H4 (cell line): ENCODE measurements at regions not wholly inside any gene's neighbourhood (a gene's known extent, or its start where the extent isn't known, plus 50 kb on each side); places are given as distances from the start of the nearest gene placed in this dataset.

Experiments
- DNase-seq: peaks from one replicate; pipeline ENCODE4 v3.0.0-alpha.2; 2015; ENCODE audit warnings: low spot score

GRCh38 chr10:128871671-128872231 is 595.3 kb upstream of the MGMT start:
- no peak for DNase-seq

GRCh38 chr10:128873411-128874054 is 593.5 kb upstream of the MGMT start:
- DNase-seq, result no peak

DNA sequence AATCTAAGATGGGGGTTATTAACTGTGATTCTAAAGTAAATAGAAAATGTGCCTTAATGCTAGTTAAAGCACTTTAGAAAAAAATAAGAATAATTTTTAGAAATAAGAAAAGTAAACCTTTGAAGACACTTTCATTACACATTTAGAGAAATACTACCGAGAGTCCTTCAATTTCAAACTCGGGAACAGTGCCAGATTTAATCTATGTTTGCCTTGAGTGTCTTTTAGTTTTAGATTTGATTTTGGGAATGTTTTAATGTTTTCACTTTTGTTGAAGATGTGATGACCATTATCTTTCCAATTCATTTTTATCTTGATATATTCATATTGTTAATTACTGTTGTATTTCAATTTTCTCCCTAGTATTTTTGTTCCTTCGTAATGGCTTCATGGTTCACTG is 592.7 kb upstream of the MGMT start:
- no peak for DNase-seq

DNA sequence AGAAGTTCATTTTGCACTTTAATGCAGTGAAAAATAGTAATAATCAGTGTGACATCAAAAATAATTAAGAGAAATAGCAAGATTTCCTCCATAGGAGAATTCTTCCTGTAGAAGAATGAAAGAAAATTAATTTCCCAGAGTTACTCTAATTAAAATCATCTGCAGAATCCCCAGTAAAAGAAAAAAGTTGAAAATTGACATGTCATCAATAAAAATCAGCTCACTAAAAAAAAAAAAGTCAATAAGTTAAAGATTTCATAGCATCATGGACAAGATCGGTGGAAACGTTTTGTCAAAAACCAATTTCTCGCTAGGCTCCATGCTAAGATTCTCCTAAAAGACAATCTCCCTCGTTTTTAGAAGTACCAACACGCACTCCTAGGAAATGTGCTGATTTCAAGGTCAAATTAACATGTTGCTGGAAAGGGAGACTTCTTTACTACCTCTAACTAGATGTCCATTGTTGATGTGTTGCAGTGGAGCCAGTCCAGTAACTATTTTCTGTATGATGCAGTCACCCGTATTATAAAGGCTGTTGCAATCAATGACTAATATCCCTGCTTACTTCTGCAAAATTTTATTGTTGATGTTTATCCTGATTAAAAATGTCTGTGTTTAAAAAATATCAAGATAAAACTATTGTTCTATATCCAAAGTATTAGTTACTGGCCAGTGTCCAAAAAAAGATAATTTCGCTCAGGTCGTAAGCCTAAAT is 591.9 kb upstream of the MGMT start:
- DNase-seq, result no peak

DNA sequence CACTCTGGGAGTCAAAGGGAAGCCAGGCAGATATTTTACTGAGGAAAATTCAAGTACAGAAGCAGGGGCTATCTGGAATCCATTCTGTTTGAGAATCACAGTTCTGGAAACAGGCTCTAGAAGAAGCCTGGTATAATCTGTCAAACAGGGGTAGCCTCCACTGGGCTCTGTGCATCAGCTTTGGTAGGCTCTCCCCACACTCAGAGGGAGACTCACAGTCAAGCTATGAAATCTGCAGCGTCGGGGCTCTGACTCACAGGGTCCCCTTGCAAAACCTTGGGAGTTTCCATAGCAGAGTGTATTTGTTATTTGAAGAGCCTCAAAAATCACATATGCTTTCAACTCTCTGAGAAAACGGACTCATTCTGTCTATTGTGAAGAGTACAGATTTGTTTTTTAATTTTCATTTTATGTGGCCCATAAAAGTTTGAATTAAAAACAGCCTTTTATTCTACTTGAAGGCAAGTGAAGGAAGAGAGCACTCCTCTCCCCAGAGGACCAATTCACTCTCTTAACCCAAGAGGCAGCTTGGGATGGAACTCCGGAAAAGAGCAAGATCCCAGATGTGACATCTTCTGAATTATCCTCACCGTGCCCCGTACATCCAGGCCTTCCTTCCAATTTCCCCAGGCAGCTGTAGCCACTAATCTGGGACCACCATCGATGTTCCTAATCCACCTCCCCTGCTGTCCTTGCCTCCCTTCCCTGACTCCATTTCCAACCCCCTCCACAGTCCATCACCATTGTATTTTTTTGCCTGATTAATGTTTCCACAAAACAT is 590.9 kb upstream of the MGMT start:
- DNase-seq, result no peak

DNA sequence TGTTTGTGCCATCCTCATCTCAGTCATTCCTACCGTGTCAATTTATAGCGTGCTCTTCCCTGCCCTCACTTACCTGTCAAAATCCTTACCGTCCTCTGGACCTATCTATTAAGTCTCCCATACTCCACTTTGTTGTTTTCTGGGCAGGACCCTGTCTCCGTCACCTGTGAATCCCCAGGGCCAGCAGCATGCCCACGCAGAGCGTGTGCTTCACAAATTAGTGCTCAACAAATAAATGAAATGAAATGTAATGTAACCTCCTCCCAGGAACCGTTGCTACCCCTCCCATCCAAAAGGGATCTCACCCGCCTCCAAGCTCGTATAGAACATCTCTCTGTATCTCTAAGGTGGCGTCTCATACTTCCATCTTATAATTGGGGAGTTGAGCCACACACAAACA is 589.9 kb upstream of the MGMT start:
- DNase-seq, result no peak

DNA sequence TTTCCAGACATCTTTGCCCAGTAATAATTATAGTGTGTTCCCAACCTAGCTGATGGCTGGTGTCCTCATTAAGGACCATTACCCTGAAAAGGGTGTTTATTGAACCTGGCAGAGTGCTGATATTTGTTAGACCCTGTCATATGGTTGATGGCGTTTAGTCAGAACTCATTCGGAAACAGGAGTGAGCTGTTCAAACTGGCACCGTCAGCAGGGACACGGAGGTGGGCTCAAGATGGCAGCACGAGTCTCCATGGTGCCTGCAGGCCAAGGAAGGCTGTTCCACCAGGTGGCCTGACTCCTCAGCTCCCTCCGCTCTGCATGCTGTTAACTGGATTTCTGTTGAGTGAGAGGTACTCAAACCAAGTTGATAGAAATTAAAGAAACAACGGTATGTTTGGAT is 589.1 kb upstream of the MGMT start:
- DNase-seq, result no peak

DNA sequence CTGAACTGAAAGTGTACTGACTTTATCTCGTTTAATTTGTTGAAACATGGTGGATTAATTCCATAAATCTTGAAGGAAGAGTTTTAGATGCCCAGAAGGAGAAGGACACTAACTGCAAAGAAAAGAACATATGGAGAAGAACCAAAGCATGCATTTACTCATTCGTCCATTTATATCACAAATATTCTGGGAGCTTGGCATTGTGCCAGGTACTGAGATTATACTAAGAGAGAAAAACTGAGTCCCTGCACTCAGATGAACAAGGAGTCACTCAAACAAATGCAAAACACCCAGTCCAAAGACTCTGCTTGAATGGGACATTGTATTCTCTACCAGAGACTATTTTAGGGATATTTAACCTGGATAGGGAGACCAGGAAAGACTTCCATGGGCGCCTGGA is 588.0 kb upstream of the MGMT start:
- no peak for DNase-seq

GRCh38 chr10:128879441-128880140 is 587.5 kb upstream of the MGMT start:
- DNase-seq, result no peak

GRCh38 chr10:128880159-128880725 is 586.8 kb upstream of the MGMT start:
- no peak for DNase-seq

GRCh38 chr10:128881086-128881485 is 586.0 kb upstream of the MGMT start:
- no peak for DNase-seq

- DNase-seq, result no peak
These were observed 583.6 kb upstream of the MGMT start for GRCh38 chr10:128883231-128884032.

GRCh38 chr10:128884033-128884425 is 583.0 kb upstream of the MGMT start:
- DNase-seq, result no peak

DNA sequence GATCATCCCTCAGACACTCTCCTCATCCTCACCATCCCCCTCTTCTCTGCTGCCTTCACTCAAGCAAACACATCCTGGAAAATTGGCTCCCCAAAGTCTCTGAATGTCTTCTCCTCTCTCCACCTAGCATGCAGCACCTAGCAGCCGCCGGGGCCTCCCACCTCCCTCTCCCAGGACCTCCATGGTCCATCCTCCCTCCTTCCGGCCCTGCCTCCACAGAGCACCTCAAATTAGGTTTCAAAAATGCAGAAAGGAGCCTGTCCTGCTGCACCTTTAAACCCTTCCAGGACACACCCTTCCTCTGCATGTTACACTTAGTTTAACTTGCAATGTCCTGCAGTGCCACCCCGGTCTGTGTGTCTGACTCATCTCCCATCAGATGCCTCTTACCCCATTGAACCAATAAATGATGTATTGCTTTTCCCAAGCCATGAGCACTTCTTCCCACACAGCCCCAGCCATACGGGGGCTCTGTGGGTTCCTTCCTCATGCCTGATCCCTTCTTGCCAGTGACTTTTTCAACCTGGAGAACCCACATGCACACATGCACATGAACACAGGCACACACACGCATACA is 582.5 kb upstream of the MGMT start:
- no peak for DNase-seq

DNA sequence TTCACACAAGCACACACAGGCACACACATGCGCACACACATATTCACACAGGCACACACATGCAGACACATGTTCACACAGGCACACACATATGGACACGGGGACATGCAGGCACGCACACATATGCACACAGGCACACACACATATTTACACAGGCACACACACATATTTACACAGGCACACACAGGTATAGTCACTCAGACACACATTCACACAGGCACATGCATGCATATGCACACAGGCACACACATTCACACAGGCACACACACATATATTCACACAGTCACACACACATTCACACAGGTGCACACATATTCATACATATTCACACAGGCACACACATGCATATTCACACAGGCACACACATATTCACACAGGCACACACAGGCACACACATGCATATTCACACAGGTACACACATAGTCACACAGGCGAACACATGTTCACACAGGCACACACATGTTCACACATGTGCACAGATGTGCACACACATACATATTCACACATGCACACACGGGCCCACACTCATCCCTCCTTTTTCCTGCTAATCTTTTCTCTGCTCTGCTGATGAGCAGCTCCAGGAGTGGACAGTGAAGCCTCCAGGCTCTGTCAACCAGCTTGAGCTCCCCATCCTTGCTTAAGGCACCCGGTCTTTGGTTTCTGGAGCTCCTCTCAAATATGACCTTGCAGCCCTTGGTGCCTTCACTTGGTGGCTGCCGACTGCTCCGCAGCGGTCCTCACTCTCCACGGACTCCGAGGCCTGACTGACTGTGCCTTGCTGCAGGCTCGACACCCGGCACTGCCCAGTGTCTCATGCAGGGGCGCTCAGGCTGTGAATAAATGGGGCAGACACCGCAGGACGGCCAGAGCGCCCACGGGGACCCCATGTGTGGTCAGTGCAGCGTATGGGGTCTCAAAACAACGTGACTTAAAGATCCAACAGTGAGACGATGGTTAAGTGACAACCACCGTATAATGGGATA is 581.2 kb upstream of the MGMT start:
- DNase-seq, result no peak

DNA sequence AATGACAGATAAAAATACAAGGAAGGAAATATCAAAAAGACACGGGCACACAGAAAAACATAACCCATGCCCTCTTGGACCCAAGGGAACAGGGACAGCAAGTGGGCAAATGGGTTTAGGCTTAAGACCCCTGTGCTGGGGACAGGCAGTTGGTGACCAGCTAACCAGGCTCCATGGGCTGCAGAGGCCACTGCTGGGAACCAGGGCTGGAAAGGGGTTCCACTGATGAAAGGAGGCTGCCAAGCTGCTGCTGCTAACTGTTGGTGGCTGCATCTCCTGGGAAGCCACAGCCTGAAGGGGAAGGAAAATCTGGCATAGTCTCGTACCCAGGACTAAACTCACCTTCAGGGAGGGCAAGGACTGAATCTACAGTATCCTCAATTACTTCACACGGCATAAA is 579.2 kb upstream of the MGMT start:
- DNase-seq, result no peak

- no peak for DNase-seq
These were observed 575.0 kb upstream of the MGMT start for GRCh38 chr10:128892005-128892404.

DNA sequence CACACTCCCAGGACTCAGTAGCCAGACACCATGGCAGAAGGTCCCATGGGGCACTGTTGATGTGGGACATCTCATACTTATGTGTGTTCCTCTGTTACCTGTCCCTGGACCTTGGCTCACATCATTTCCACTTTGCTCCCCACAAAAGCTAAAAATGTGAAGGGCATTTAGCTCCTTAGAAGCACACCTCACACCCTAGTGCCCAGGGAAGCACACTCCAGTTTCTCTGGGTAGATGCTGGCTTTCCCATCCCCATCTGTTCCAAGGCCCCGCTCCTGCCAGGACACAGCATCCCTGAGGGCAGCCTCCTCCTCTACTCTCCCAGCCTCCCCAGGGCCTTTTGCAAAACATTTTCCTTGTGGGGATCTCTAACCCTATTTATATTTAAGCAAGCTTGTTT is 572.4 kb upstream of the MGMT start:
- DNase-seq, result no peak

DNA sequence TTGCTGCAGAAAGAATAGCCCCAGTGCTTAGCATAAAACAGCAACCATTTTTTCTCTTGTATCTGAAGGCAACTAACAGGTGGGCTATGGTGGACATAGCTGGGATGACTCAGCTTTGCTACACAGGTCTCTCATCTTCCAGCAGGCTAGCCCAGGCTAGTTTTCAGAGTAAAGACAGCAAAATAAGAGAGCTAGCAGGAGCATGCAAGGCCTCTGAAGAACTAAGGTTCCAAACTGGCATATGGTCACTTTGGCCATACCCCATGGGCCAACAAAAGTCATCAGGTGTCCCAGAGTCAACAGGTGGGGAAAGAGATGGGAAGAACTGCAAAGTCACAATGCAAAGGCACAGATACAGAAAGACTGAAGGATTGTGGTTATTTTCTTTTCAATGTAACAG is 571.6 kb upstream of the MGMT start:
- DNase-seq, result no peak
